A549 (cell line): ENCODE measurements at regions not wholly inside any gene's neighbourhood (a gene's known extent, or its start where the extent isn't known, plus 50 kb on each side); places are given as distances from the start of the nearest gene placed in this dataset.

Source experiments
- BHLHE40 ChIP-seq: IDR thresholded peaks from 2 replicates; pipeline ENCODE4 v1.6.1; 2012; ENCODE audit warnings: low read depth, low read length, inconsistent platforms
- EP300 ChIP-seq, 2 experiments: fragments of >200 bp; sonication (Bioruptor Twin); formaldehyde crosslinking; IDR thresholded peaks; 2 replicates in 1 of 2; 3 replicates in 1 of 2; pipeline ENCODE4 v1.6.1; 2016 to 2017
- ESRRA ChIP-seq: fragments of 150-350 bp; IDR thresholded peaks from 2 replicates; pipeline ENCODE4 v1.6.1; 2014; ENCODE audit warnings: mild to moderate bottlenecking, low read length, borderline replicate concordance
- JUN ChIP-seq, 2 experiments: fragments of >200 bp; sonication (Bioruptor Twin); formaldehyde crosslinking; IDR thresholded peaks; 2 replicates in 1 of 2; 3 replicates in 1 of 2; pipeline ENCODE4 v1.6.1; 2016 to 2017
- KDM1A ChIP-seq: fragments of 200-600 bp; sonication (generic); IDR thresholded peaks from 2 replicates; pipeline ENCODE4 v1.6.1; 2016; ENCODE audit warnings: low read depth, mild to moderate bottlenecking
- KDM5A ChIP-seq: fragments of 200-600 bp; sonication (generic); IDR thresholded peaks from 2 replicates; pipeline ENCODE4 v1.6.1; 2016; ENCODE audit warnings: antibody characterized with exemption, mild to moderate bottlenecking
- MYC ChIP-seq: IDR thresholded peaks from 2 replicates; pipeline ENCODE4 v1.6.1; 2012; ENCODE audit warnings: mild to moderate bottlenecking, inconsistent platforms, low read length, improper control_type of control experiment, borderline replicate concordance
- NR3C1 ChIP-seq: fragments of >200 bp; sonication (Bioruptor Twin); formaldehyde crosslinking; IDR thresholded peaks from 3 replicates; pipeline ENCODE4 v1.6.1; 2017
- PHF8 ChIP-seq: fragments of 200-600 bp; sonication (generic); IDR thresholded peaks from 2 replicates; pipeline ENCODE4 v1.6.1; 2016; ENCODE audit warnings: low read depth, mild to moderate bottlenecking, antibody characterized with exemption, moderate library complexity, borderline replicate concordance
- POLR2A ChIP-seq: IDR thresholded peaks from 2 replicates; pipeline ENCODE4 v1.6.1; 2012; ENCODE audit warnings: mild to moderate bottlenecking, low read length
- TFCP2L1 ChIP-seq: fragments of 250-450 bp; sonication (Bioruptor Pico); IDR thresholded peaks from 2 replicates; pipeline ENCODE4 v1.5.0; 2021; ENCODE audit warnings: mild to moderate bottlenecking
- ZFP36 ChIP-seq: fragments of 450-650 bp; IDR thresholded peaks from 2 replicates; pipeline ENCODE4 v1.6.1; 2014; ENCODE audit warnings: borderline replicate concordance; ENCODE audit not compliant: partially characterized antibody
- TF ChIP-seq, protein P1 (sequence below): fragments of >200 bp; sonication (Bioruptor Twin); formaldehyde crosslinking; IDR thresholded peaks from 3 replicates; pipeline ENCODE4 v1.5.1; 2016
- TF ChIP-seq, protein P2 (sequence below): IDR thresholded peaks from 2 replicates; pipeline ENCODE4 v1.6.1; 2012

DNA sequence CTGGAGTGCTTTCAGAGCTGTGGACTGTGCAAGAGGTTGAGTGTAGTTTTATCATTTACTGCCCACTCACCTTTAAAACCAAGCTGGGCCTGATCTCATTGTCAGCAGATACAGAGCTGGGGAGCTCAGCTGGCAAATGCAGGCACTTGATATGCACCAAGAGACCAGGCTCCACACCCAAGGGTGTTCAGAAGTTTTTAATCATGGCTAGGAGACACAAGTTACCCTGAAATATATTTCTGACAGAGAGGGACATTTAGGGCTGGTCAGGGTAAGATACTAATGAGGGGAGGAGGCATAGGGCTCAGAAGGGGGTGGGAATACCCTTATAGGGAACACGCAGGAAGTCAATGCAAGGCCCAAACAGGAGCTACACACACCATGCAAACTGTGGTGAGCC is 153.7 kb downstream of the ELAVL4 start:
- TF ChIP-seq, protein P1, sequence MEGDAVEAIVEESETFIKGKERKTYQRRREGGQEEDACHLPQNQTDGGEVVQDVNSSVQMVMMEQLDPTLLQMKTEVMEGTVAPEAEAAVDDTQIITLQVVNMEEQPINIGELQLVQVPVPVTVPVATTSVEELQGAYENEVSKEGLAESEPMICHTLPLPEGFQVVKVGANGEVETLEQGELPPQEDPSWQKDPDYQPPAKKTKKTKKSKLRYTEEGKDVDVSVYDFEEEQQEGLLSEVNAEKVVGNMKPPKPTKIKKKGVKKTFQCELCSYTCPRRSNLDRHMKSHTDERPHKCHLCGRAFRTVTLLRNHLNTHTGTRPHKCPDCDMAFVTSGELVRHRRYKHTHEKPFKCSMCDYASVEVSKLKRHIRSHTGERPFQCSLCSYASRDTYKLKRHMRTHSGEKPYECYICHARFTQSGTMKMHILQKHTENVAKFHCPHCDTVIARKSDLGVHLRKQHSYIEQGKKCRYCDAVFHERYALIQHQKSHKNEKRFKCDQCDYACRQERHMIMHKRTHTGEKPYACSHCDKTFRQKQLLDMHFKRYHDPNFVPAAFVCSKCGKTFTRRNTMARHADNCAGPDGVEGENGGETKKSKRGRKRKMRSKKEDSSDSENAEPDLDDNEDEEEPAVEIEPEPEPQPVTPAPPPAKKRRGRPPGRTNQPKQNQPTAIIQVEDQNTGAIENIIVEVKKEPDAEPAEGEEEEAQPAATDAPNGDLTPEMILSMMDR = no peak
- TF ChIP-seq ZFP36 = no peak
- TF ChIP-seq KDM1A = no peak
- TF ChIP-seq, protein P2, sequence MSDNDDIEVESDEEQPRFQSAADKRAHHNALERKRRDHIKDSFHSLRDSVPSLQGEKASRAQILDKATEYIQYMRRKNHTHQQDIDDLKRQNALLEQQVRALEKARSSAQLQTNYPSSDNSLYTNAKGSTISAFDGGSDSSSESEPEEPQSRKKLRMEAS = no peak
- TF ChIP-seq POLR2A = no peak
- no peak for TF ChIP-seq PHF8
- TF ChIP-seq BHLHE40 = no peak
- TF ChIP-seq EP300 (IDR thresholded peaks at IDR 0.05) = no peak
- TF ChIP-seq NR3C1 = no peak
- no peak for TF ChIP-seq TFCP2L1 (CRISPR knock-in tag)
- TF ChIP-seq JUN (IDR thresholded peaks at IDR 0.05) = no peak
- TF ChIP-seq ESRRA = no peak
- TF ChIP-seq KDM5A = no peak
- no peak for TF ChIP-seq MYC
